ENCODE measurements at regions not wholly inside any gene's neighbourhood (a gene's known extent, or its start where the extent isn't known, plus 50 kb on each side); places are given as distances from the start of the nearest gene placed in this dataset.
A peak's percentile ranks its signal among the peaks of the same experiment; 100 is the strongest.
"Not testable (repeated sequence)": the region's sequence is repeated elsewhere in the genome, so short reads cannot be mapped to it uniquely, and the experiment has no call there.

GRCh38 chr18:55762424-55762823 is 174.4 kb upstream of the TCF4 start:
- no peak for DNase-seq

DNA sequence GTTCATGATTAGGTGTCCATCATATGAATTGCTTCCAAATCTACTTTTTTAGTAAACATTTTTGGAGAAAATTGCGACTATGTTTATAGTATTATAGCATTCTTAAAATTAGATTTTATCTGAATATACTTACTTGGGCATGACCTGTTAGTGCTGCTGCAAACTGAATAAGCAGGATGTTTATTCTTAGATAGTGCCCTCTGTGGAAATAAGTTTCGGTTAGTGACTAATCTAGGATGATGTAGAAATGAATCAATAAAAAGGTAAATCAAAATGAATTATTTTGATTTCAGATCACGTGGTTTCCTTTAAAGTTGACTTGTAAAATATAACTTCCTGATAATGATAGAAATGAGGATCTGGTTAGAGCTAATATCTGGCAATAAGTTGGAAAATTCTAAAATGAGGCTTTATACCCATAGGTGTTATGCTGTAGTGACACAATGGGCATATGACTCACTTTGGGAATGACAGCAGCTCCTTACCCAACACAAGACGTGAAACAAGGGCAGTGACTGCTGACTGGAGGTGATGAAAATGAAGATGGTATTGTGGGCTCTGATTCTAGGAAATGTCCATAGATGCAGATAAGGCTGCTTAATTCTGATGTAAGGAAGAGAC is 165.8 kb upstream of the TCF4 start:
- DNase-seq = no peak

GRCh38 chr18:55751476-55751875 is 163.5 kb upstream of the TCF4 start:
- no peak for DNase-seq

GRCh38 chr18:55748227-55748738 is 160.3 kb upstream of the TCF4 start:
- no peak for DNase-seq

GRCh38 chr18:55744206-55744605 is 156.2 kb upstream of the TCF4 start:
- peak; percentile 17 for DNase-seq

DNA sequence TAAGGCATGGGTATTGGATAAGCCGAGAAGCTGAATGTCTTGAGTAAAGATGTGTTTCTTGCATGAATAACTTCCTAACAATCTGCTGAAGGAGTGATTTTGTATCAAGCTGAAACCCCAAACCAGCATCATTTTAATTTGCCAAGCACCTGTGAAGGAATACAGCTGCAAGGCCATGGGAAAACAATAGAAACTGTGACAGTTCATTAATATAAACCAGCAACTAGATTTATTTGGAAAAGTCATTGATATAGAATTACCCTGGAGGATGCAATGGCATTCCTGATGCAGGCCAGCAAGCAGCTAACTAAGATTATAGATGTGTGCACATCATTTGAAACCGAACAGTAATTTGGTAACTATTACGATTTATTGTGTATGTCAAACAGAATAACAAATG is 155.7 kb upstream of the TCF4 start:
- no peak for DNase-seq

- no peak for DNase-seq
Observed at GRCh38 chr18:55743133-55743532, 155.1 kb upstream of the TCF4 start.

DNA sequence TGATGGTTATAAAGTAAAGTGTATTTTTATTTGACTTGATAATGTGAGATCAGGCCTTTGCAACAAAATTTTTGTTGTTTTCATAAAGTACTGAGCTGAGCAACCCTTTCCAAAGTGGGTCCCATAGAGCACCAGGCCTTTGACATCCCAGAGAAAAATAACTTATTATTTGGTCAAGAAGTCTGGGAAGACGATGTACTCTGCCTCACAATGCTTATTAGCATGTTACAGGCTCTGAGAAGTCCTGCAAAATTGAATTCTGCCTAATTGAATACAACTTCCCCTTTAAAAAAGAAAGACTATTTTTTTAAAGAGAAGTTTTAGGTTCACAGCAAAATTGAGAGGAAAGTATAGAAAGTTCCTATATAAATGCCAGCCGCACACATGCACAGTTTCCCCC is 151.5 kb upstream of the TCF4 start:
- no peak for DNase-seq

DNA sequence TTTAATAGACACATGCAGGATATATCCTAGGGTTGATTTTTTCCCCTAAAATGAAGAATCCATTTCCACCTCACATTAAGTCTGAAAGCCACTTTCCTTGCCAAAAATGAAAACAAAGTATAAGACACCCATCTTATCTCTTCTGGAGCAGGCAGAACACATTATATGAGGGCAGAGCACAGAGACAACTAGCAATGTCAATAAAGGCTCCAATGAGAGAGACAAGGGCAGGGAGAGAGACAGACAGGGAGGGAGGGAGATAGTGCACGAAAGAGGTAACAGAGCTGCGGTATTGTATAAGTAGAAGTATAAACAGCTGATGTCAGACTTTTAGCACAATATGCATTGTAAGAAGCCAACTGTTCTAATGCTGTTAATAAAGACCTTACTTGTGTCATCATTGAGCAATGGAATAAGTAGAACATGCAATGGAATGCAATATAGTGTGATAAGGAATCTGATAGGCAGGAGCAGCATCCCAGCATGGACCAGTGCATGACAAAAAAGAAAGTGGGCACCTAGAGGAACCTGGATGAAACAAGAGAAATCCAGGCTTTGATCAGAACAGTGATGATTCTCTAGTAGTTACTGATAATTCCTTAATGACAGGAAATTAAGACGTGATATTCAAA is 150.6 kb upstream of the TCF4 start:
- no peak for DNase-seq

DNA sequence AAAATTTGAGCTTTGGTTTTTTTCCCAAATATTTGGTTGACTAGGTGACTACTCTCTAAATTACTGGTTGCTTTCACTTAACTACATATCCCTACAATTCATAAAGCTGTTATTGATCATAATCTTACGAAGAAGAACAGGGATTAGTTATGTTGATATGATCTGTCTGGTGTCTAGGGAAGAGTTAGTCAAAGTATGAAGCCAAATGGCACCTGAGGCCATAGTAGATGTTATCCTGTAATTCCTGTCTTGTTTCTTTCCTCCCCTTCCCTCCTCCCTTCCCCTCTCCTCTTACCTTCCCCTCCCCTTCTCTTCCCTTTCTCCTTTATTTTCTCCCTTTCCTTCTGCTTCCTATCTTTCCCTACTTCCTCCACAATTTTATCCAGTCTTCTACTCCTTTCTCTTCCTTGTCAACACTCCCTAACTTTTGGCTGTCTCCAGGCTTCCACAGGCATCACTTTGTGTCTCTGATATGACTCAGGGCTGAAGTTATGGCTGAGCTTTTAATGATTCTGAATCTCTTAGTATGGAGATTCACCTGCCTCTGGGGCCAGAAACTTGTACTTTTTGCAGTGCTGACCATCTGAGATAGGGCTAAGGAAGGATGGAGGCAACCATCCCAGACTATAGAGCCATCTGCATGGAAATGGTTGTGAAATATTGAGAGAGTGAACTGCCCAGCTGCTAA is 149.9 kb upstream of the TCF4 start:
- DNase-seq = no peak

DNA sequence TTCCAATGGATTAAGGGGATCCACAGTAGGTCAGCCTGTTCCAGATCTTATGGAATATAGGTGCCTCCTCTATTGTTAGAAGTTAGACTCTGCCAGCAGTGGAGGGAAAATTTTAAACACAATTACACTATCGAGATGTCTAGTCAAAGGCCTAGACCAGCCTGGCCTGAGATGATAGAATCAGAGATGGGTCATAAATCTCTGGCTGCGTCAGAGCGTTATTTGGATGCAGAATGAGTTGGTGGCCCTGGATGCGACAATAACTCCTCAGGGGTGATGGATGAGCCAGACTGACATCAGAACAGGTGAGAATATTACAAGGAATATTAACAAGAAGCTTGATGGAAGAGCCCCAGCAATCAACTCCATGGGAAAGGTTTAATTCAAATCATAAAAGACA is 149.3 kb upstream of the TCF4 start:
- no peak for DNase-seq

DNA sequence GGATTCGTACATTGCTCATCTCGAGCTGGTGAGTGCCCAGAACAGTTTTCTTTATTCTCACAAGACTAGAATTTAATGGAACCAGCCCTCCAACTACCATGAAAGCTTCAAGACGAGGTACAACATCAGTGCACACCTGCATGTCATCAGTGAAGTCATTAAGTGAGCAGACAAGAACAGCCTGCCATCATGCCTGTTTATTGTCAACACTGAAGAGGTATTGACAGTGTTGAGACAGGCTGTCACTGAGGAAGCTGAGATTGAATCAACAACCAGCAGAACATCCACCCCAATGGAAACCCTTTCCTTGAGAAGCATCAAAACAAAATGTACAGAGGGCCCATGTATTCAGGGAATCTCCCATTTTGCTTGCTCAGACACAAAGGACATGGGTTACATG is 148.0 kb upstream of the TCF4 start:
- DNase-seq = no peak

DNA sequence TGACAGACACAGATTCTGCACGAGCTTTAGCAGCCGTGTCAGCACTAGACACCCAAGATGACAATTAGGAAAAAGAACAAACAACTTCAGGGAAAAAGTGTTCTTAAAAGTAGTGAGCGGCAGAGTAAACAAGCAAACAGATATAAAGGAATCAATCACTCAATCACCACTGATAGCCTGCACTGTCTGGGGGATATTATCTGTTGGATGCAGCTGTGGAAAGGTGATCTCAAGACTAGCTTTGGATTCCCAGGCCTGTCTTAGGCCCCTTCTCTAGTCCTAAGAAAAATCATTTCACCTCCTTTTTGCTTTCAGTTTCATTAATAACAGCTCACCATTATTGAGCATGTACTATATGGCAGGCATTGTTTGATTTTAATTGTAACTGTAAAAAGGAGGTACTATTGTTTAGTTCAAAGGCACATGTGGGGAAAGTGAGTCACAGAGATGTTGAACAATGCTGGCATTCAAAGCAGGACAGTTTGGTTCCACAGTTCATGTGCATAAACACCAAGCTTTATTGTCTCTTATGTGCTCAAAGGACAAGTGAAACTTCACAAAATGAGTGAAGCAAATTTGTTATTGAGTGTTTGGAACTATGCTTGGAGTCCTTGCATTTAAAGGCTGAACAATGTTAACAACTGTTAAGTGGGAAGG is 147.3 kb upstream of the TCF4 start:
- no peak for DNase-seq

GRCh38 chr18:55732227-55733106 is 144.5 kb upstream of the TCF4 start:
- peak; percentile 67 for DNase-seq

DNA sequence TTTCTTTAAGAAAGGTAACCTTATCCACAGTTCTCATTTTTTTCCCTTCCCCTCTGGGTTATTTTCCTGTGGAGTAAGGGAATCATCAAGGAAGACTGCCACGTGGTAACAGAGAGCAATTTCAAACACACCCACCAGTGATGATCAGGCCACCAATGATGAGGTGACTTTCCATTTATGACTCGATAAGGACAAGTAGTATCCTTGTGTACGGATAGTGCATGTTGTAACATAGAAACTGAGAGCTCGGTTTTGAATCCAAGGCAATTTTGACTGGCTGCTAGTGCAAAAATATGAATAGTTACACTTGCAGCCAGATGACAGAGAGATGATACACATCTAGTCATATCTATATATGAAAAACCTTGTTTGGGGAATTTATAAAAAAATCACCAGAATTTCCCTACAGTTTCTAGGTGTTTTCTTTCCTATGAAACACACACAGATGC is 143.6 kb upstream of the TCF4 start:
- peak; percentile 9 for DNase-seq

DNA sequence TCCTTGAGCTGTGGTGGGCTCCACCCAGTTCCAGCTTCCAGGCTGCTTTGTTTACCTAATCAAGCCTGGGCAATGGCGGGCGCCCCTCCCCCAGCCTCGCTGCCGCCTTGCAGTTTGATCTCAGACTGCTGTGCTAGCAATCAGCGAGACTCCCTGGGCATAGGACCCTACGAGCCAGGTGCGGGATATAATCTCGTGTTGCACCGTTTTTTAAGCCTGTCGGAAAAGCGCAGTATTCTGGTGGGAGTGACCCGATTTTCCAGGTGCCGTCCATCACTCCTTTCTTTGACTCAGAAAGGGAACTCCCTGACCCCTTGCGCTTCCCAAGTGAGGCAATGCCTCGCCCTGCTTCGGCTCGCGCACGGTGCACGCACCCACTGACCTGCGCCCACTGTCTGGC is 133.0 kb upstream of the TCF4 start:
- DNase-seq = not testable (repeated sequence)

- no peak for DNase-seq
Observed at GRCh38 chr18:55713707-55714106, 125.7 kb upstream of the TCF4 start.

- peak; percentile 96 for DNase-seq
Observed at GRCh38 chr18:55706898-55707297, 118.9 kb upstream of the TCF4 start.

GRCh38 chr18:55699233-55699765 is 111.3 kb upstream of the TCF4 start:
- DNase-seq = no peak

- no peak for DNase-seq
Observed at GRCh38 chr18:55696811-55697210, 108.8 kb upstream of the TCF4 start.

DNA sequence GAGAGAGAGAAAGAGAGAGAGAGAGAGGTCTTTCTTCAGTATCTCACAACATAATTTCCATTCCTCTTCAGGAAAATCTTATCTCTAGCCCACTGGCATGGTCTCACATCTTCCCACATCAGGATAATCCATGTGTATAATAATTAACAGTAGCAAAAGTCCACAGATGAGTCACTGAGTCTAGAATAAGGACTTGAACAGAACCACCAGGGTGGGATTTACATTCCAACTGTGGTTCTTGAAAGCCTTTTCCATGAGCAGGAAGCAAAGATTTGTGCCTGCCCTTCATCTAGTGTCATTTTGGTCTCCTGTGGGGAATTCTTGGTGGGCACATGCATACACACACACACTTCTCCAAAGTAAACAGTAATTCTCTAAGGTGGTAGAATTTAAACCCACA is 107.1 kb upstream of the TCF4 start:
- DNase-seq = peak; percentile 22

GRCh38 chr18:55694291-55694690 is 106.3 kb upstream of the TCF4 start:
- peak; percentile 17 for DNase-seq

Measured in fibroblast of upper back skin (primary cell).